A549 (cell line): ENCODE measurements at regions not wholly inside any gene's neighbourhood (a gene's known extent, or its start where the extent isn't known, plus 50 kb on each side); places are given as distances from the start of the nearest gene placed in this dataset.

Experiments
- EP300 ChIP-seq, 2 experiments: fragments of >200 bp; sonication (Bioruptor Twin); formaldehyde crosslinking; IDR thresholded peaks; 2 replicates in 1 of 2; 3 replicates in 1 of 2; pipeline ENCODE4 v1.6.1; 2016 to 2017
- HOXA7 ChIP-seq: fragments of 250-450 bp; sonication (Bioruptor Pico); IDR thresholded peaks from 2 replicates; pipeline ENCODE4 v1.5.0; 2020; ENCODE audit warnings: mild to moderate bottlenecking, moderate library complexity
- JUN ChIP-seq, 2 experiments: fragments of >200 bp; sonication (Bioruptor Twin); formaldehyde crosslinking; IDR thresholded peaks; 2 replicates in 1 of 2; 3 replicates in 1 of 2; pipeline ENCODE4 v1.6.1; 2016 to 2017
- JUNB ChIP-seq: fragments of >200 bp; sonication (Bioruptor Twin); formaldehyde crosslinking; IDR thresholded peaks from 2 replicates; pipeline ENCODE4 v1.6.1; 2016
- MYC ChIP-seq: IDR thresholded peaks from 2 replicates; pipeline ENCODE4 v1.6.1; 2012; ENCODE audit warnings: mild to moderate bottlenecking, inconsistent platforms, low read length, improper control_type of control experiment, borderline replicate concordance
- RARB ChIP-seq: fragments of 250-450 bp; sonication (Bioruptor Pico); IDR thresholded peaks from 2 replicates; pipeline ENCODE4 v1.8.0; 2021; ENCODE audit warnings: mild to moderate bottlenecking, moderate library complexity
- TF ChIP-seq, protein P1 (sequence below): fragments of >200 bp; sonication (Bioruptor Twin); formaldehyde crosslinking; IDR thresholded peaks from 3 replicates; pipeline ENCODE4 v1.5.1; 2016
- TF ChIP-seq, protein P2 (sequence below): IDR thresholded peaks from 2 replicates; pipeline ENCODE4 v1.6.1; 2012
- TF ChIP-seq, protein P3 (sequence below): fragments of 450-650 bp; IDR thresholded peaks from 2 replicates; pipeline ENCODE4 v1.6.1; 2014; ENCODE audit warnings: antibody characterized with exemption

DNA sequence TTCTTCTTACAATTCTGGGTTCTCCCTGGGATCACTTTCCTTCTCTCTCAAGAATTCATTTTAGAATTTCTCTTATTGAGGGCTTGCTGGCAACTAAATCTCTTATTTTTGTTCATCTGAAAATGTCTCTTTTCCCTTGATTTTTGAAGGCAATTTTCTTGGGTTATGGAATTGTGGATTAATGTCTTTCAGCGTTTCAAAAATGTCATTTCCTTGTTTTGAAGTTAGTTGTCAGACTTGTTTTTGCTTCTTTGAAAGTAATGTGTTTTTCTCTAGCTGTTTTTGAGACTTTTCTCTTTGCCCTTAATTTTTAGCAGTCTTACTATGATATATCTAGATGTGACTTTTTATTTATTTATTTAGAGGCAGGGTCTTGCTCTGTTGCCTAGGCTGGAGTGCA lies 205.7 kb downstream of the CHIC2 start:
- TF ChIP-seq, protein P1, sequence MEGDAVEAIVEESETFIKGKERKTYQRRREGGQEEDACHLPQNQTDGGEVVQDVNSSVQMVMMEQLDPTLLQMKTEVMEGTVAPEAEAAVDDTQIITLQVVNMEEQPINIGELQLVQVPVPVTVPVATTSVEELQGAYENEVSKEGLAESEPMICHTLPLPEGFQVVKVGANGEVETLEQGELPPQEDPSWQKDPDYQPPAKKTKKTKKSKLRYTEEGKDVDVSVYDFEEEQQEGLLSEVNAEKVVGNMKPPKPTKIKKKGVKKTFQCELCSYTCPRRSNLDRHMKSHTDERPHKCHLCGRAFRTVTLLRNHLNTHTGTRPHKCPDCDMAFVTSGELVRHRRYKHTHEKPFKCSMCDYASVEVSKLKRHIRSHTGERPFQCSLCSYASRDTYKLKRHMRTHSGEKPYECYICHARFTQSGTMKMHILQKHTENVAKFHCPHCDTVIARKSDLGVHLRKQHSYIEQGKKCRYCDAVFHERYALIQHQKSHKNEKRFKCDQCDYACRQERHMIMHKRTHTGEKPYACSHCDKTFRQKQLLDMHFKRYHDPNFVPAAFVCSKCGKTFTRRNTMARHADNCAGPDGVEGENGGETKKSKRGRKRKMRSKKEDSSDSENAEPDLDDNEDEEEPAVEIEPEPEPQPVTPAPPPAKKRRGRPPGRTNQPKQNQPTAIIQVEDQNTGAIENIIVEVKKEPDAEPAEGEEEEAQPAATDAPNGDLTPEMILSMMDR, result no peak
- TF ChIP-seq EP300 (IDR thresholded peaks at IDR 0.05), result no peak
- no peak for TF ChIP-seq HOXA7 (CRISPR knock-in tag)
- TF ChIP-seq, protein P2, sequence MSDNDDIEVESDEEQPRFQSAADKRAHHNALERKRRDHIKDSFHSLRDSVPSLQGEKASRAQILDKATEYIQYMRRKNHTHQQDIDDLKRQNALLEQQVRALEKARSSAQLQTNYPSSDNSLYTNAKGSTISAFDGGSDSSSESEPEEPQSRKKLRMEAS, result no peak
- TF ChIP-seq JUNB, result no peak
- TF ChIP-seq MYC, result no peak
- no peak for TF ChIP-seq RARB
- TF ChIP-seq JUN (IDR thresholded peaks at IDR 0.05), result no peak
- TF ChIP-seq, protein P3, sequence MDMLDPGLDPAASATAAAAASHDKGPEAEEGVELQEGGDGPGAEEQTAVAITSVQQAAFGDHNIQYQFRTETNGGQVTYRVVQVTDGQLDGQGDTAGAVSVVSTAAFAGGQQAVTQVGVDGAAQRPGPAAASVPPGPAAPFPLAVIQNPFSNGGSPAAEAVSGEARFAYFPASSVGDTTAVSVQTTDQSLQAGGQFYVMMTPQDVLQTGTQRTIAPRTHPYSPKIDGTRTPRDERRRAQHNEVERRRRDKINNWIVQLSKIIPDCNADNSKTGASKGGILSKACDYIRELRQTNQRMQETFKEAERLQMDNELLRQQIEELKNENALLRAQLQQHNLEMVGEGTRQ, result no peak
